WERI-Rb-1 (cell line): ENCODE measurements at regions not wholly inside any gene's neighbourhood (a gene's known extent, or its start where the extent isn't known, plus 50 kb on each side); places are given as distances from the start of the nearest gene placed in this dataset.
A peak's percentile ranks its signal among the peaks of the same experiment; 100 is the strongest.

Experiments used
- DNase-seq: peaks from one replicate; pipeline ENCODE4 v3.0.0-alpha.2; 2020
- H3K27ac ChIP-seq: fragments of 250-450 bp; sonication (Bioruptor Pico); 2 replicates; pipeline ENCODE4 v1.5.1; 2020; ENCODE audit warnings: mild to moderate bottlenecking, moderate library complexity
- H3K27me3 ChIP-seq: fragments of 250-450 bp; sonication (Bioruptor Pico); 2 replicates; pipeline ENCODE4 v1.5.1; 2021; ENCODE audit warnings: mild to moderate bottlenecking, low read depth, moderate library complexity; ENCODE audit not compliant: insufficient read depth, severe bottlenecking
- H3K36me3 ChIP-seq: fragments of 250-450 bp; sonication (Bioruptor Pico); 2 replicates; pipeline ENCODE4 v1.5.1; 2020; ENCODE audit warnings: mild to moderate bottlenecking, moderate library complexity
- H3K4me3 ChIP-seq: 2 replicates; pipeline ENCODE4 v1.5.1; 2011; ENCODE audit warnings: low read depth, mild to moderate bottlenecking, control low read depth, low read length
- H3K9me3 ChIP-seq: fragments of 250-450 bp; sonication (Bioruptor Pico); 2 replicates; pipeline ENCODE4 v1.5.1; 2021; ENCODE audit warnings: mild to moderate bottlenecking, moderate library complexity; ENCODE audit not compliant: severe bottlenecking
- TF ChIP-seq, protein P1 (sequence below): IDR thresholded peaks from 2 replicates; pipeline ENCODE4 v1.5.1; 2011; ENCODE audit warnings: low read depth, mild to moderate bottlenecking, control low read depth, inconsistent platforms, low read length

DNA sequence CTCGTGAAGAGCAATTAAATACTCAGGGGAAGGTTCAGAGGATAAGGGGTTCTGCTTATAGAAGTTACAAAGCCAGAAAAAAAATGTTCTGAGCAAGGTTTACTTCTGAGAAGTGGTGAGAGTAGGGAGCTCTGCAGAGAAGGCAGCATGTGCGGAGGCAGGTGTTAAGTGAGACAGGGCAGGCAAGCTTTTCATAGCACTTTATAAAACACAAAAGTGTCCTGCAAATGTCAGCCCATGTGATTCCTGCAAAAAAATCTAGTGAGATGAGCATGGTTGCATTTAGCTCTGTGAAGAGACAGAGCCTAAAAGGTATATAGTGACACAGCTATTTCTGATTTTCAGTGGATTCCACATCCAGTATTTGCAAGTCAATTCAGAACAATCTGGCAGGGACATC, 223.8 kb upstream of the SYT4 start:
- Histone ChIP-seq H3K4me3 (no peak overlapping the region), H3K36me3 (no peaks in the 10 kb centered on the region), H3K27me3 (no peaks in the 10 kb centered on the region), H3K9me3 (no peaks in the 10 kb centered on the region), H3K27ac (no peak overlapping the region)
- TF ChIP-seq, protein P1, sequence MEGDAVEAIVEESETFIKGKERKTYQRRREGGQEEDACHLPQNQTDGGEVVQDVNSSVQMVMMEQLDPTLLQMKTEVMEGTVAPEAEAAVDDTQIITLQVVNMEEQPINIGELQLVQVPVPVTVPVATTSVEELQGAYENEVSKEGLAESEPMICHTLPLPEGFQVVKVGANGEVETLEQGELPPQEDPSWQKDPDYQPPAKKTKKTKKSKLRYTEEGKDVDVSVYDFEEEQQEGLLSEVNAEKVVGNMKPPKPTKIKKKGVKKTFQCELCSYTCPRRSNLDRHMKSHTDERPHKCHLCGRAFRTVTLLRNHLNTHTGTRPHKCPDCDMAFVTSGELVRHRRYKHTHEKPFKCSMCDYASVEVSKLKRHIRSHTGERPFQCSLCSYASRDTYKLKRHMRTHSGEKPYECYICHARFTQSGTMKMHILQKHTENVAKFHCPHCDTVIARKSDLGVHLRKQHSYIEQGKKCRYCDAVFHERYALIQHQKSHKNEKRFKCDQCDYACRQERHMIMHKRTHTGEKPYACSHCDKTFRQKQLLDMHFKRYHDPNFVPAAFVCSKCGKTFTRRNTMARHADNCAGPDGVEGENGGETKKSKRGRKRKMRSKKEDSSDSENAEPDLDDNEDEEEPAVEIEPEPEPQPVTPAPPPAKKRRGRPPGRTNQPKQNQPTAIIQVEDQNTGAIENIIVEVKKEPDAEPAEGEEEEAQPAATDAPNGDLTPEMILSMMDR = no peak
- no peak for DNase-seq

DNA sequence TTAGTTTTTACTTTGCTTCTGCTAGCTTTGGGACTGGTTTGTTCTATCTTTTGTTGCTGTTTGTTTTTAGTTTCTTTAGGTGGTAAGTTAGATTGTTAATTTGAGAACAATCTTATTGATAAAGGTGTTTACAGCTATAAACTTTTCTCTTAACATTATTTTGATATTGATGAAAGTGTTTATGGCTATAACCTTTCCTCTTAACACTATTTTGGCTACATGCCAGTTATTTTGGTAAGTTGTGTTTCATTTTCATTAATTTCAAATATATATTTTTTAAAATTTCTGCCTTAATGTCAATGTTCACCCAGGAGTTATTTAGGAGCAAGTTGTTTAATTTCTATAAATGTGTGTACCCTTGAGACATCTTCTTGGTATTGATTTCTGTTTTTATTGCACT, 229.6 kb upstream of the SYT4 start:
- no peak for DNase-seq
- Histone ChIP-seq H3K4me3 (no peak overlapping the region), H3K27me3 (no peaks in the 10 kb centered on the region), H3K27ac (no peak overlapping the region), H3K9me3 (peaks cover 15% of the 10 kb centered on the region), H3K36me3 (no peaks in the 10 kb centered on the region)
- TF ChIP-seq, protein P1 = no peak

DNA sequence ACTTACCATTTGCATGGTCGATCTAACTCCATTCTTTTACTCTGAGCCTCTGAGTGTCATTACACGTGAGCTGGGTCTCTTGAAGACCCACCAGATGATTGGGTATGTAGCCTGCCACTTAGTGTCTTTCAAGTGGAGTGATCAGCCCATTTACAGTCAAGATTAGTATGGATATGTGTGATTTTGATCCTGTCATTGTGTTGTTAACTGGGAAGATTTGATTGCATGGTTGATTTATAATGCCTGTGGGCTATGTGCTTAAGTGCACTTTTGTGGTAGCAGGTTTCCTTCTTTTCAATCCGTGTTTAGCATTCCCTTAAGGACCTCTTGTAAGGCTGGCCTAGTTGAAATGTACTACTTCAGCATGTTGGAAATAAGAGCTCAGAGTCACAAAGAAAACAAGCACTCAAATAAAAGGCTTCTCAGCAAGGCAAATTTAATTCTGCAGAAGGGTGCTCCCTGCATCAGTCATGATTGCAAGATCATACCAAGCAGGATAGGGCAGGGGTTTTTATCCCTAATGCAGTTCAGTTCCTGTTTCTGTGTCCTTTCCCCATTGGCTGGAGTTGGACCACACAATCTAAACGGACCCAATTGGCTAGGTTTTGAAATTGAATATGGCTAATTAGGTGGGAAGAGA, 230.7 kb upstream of the SYT4 start:
- H3K4me3 ChIP-seq = no peak overlapping the region
- TF ChIP-seq, protein P1 = no peak
- no peaks in the 10 kb centered on the region for H3K27me3 ChIP-seq
- H3K27ac ChIP-seq = no peak overlapping the region
- H3K36me3 ChIP-seq = no peaks in the 10 kb centered on the region
- H3K9me3 ChIP-seq = peaks cover 15% of the 10 kb centered on the region
- DNase-seq = no peak

DNA sequence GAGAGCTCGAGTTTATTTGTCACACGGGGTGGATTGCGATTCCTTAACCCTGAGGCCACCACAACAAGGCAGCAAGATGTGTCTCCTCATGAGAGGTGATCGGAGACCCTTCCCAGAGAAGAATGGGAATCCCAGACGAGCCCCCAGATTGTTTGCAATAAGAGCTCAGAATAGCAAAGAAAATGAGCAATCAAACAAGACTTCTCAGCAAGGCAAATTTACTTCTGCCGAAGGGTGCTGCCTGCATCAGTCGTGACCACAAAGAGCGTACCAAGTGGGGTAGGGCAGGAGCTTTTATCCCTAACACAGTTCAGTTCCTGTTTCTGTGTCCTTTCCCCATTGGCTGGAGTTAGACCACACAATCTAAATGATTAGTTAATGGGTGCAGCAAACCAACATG, 237.5 kb upstream of the SYT4 start:
- no peaks in the 10 kb centered on the region for H3K27me3 ChIP-seq
- peaks cover 9% of the 10 kb centered on the region for H3K9me3 ChIP-seq
- no peaks in the 10 kb centered on the region for H3K36me3 ChIP-seq
- TF ChIP-seq, protein P1 = no peak
- H3K27ac ChIP-seq = no peak overlapping the region
- DNase-seq = no peak
- no peak overlapping the region for H3K4me3 ChIP-seq

DNA sequence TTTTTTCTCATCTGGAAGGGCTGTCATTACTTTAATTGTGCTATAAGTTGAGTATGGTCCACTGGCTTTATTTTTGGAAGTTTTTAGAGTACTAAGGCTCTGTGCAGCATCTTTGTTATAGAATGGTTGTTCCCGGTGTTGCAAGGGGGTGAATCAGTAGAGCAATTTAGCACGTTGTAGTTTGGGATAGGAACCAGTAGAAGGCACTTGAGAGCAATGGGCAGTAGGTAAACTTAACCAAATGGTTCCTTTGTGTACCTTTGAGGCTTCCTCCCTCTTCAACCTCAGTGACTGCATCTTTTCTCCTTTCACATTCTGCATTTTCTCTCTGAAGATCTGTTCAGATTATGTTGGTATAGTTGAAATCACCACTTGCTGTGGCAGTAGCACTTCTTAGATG, 238.2 kb upstream of the SYT4 start:
- TF ChIP-seq, protein P1 = 0 out of 2 replicates have a peak, but pooled peaks have one; percentile 16
- no peak overlapping the region for H3K4me3 ChIP-seq
- peaks cover 9% of the 10 kb centered on the region for H3K9me3 ChIP-seq
- H3K36me3 ChIP-seq = no peaks in the 10 kb centered on the region
- H3K27ac ChIP-seq = no peak overlapping the region
- DNase-seq = no peak
- H3K27me3 ChIP-seq = no peaks in the 10 kb centered on the region

DNA sequence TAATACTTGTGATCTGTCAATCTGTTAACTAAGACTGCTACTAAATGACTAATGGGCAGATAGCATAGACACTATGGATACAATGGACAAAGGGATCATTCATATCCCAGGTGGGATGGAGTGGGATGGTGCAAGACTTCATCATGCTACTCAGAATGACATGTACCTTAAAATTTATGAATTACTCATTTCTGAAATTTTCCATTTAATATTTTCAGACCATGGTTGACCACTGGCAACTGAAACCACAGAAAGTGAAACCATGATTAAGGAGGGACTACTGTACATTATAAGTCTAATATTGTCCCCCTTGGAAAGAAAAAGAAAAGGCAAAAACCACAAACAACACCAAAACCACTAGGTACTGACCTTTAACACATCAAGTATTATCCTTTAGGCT, 247.0 kb upstream of the SYT4 start:
- Histone ChIP-seq H3K4me3 (no peak overlapping the region), H3K36me3 (no peaks in the 10 kb centered on the region), H3K27ac (no peak overlapping the region), H3K27me3 (no peaks in the 10 kb centered on the region), H3K9me3 (no peaks in the 10 kb centered on the region)
- DNase-seq = no peak
- TF ChIP-seq, protein P1 = no peak
